ENCODE measurements at regions not wholly inside any gene's neighbourhood (a gene's known extent, or its start where the extent isn't known, plus 50 kb on each side); places are given as distances from the start of the nearest gene placed in this dataset.

DNA sequence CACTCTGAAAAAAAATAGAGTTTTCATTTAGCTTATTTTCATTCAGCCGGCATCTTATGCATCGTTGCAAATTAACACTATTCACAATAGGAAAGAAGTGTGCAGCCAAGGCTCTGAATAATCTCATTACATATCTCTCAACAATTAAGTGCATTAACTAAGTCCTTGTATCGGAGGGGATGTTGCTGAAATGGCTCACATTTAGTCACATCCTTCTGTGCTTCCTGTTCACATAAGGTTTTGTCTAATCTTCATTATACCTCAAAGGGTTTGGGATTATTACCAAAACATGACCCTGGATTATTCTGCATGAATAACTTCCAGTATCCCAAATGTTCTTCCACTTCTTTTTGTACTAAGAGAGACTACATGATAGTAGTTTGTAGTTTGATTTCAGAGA lies 278.0 kb upstream of the GRIA1 start:
- H3K27ac ChIP-seq (ENCODE audit: low read depth in 1 of 2, low read length in 2 of 2) = no peak overlapping the region
- 76 to 93% methylated on average over 3 of the region's 3 CpGs for WGBS, 2 donors

GRCh38 chr5:153222936-153223335 lies 267.5 kb upstream of the GRIA1 start:
- intact Hi-C loops (cut with DNase I) = no loop called here
- ATAC-seq (ENCODE audit: low FRiP score) = no peak
- H3K27ac ChIP-seq (ENCODE audit: low read depth in 1 of 2, low read length in 2 of 2) = no peak overlapping the region
- DNase-seq = no peak
- H3K9me3 ChIP-seq (ENCODE audit: control insufficient read depth, low read length) = no peaks in the 10 kb centered on the region
- H3K4me1 ChIP-seq (ENCODE audit: control insufficient read depth in 1 of 2, insufficient read depth in 2 of 2, low read length in 2 of 2) = no peaks in the 10 kb centered on the region
- H3K36me3 ChIP-seq (ENCODE audit: control insufficient read depth in 1 of 2, insufficient read depth in 2 of 2, low read length in 1 of 2) = no peaks in the 10 kb centered on the region
- no peak overlapping the region for H3K4me3 ChIP-seq (ENCODE audit: low read length in 2 of 2)
- no peaks in the 10 kb centered on the region for H3K27me3 ChIP-seq (ENCODE audit: control insufficient read depth in 1 of 2, insufficient read depth in 2 of 2, low read length in 1 of 2)

More for the DNA sequence above, 278.0 kb upstream of the GRIA1 start:
- intact Hi-C loops (cut with DNase I) = no loop called here
- Histone ChIP-seq H3K36me3 (ENCODE audit: control insufficient read depth in 1 of 2, insufficient read depth in 2 of 2, low read length in 1 of 2) (no peaks in the 10 kb centered on the region), H3K4me1 (ENCODE audit: control insufficient read depth in 1 of 2, insufficient read depth in 2 of 2, low read length in 2 of 2) (no peaks in the 10 kb centered on the region), H3K27me3 (ENCODE audit: control insufficient read depth in 1 of 2, insufficient read depth in 2 of 2, low read length in 1 of 2) (no peaks in the 10 kb centered on the region), H3K9me3 (ENCODE audit: control insufficient read depth, low read length) (no peaks in the 10 kb centered on the region), H3K4me3 (ENCODE audit: low read length in 2 of 2) (no peak overlapping the region)
- ATAC-seq (ENCODE audit: low FRiP score) (no peak), DNase-seq (no peak)

DNA sequence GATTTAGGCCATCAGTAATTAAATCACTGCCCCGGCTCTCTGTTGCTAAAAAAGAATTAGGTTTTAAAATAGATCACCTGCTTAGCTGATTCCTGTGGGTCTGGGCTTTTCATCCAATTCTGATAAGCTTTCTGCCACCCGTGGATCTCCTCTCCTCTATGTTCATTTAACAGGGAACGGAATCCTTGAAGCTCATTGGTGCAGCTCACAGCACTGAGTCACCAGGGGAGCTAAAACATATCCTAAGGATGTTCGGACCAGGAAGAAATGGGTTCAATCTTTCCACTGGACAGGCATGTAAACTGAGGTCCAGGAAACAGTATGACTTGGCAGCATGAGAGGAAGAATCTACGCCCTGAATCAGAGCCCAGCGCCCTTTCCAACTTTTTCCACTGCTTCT lies 267.1 kb upstream of the GRIA1 start:
- Histone ChIP-seq H3K4me3 (ENCODE audit: low read length in 2 of 2) (no peak overlapping the region), H3K36me3 (ENCODE audit: control insufficient read depth in 1 of 2, insufficient read depth in 2 of 2, low read length in 1 of 2) (no peaks in the 10 kb centered on the region), H3K27ac (ENCODE audit: low read depth in 1 of 2, low read length in 2 of 2) (no peak overlapping the region), H3K9me3 (ENCODE audit: control insufficient read depth, low read length) (no peaks in the 10 kb centered on the region), H3K27me3 (ENCODE audit: control insufficient read depth in 1 of 2, insufficient read depth in 2 of 2, low read length in 1 of 2) (no peaks in the 10 kb centered on the region), H3K4me1 (ENCODE audit: control insufficient read depth in 1 of 2, insufficient read depth in 2 of 2, low read length in 2 of 2) (no peaks in the 10 kb centered on the region)
- ATAC-seq (ENCODE audit: low FRiP score) (no peak), DNase-seq (no peak)
- intact Hi-C loops (cut with DNase I) = no loop called here
- 75 to 84% methylated on average over 6 of the region's 6 CpGs for WGBS, 2 donors

DNA sequence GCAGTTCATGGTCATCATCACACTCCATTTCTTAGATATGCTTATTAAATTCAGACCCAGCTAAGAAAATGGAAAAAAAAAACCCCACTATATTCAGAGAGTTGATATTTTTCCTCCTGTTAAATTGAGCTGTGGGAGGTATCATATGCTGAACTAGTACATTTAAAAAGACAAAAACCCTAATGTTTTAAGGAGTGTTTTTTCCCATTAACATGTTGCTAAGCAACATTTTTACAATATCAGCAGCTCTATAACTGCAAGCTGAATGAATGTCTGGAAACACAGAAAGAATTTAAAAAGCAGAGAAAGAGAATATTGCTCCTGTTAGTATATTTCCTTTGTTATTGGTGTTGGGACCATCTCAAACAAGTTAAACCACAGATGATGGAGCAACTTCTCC lies 265.8 kb upstream of the GRIA1 start:
- ATAC-seq (ENCODE audit: low FRiP score) (no peak), DNase-seq (no peak)
- H3K27me3 ChIP-seq (ENCODE audit: control insufficient read depth in 1 of 2, insufficient read depth in 2 of 2, low read length in 1 of 2) = no peaks in the 10 kb centered on the region
- H3K4me1 ChIP-seq (ENCODE audit: control insufficient read depth in 1 of 2, insufficient read depth in 2 of 2, low read length in 2 of 2) = no peaks in the 10 kb centered on the region
- no peak overlapping the region for H3K27ac ChIP-seq (ENCODE audit: low read depth in 1 of 2, low read length in 2 of 2)
- no peak overlapping the region for H3K4me3 ChIP-seq (ENCODE audit: low read length in 2 of 2)
- no peaks in the 10 kb centered on the region for H3K9me3 ChIP-seq (ENCODE audit: control insufficient read depth, low read length)
- H3K36me3 ChIP-seq (ENCODE audit: control insufficient read depth in 1 of 2, insufficient read depth in 2 of 2, low read length in 1 of 2) = no peaks in the 10 kb centered on the region
- intact Hi-C loops (cut with DNase I) = no loop called here

- WGBS, 2 donors = 70 to 72% methylated on average over 2 of the region's 2 CpGs
- Histone ChIP-seq H3K4me1 (ENCODE audit: control insufficient read depth in 1 of 2, insufficient read depth in 2 of 2, low read length in 2 of 2) (no peaks in the 10 kb centered on the region), H3K4me3 (ENCODE audit: low read length in 2 of 2) (no peak overlapping the region), H3K36me3 (ENCODE audit: control insufficient read depth in 1 of 2, insufficient read depth in 2 of 2, low read length in 1 of 2) (no peaks in the 10 kb centered on the region), H3K27ac (ENCODE audit: low read depth in 1 of 2, low read length in 2 of 2) (no peak overlapping the region), H3K9me3 (ENCODE audit: control insufficient read depth, low read length) (no peaks in the 10 kb centered on the region), H3K27me3 (ENCODE audit: control insufficient read depth in 1 of 2, insufficient read depth in 2 of 2, low read length in 1 of 2) (no peaks in the 10 kb centered on the region)
- intact Hi-C loops (cut with DNase I) = no loop called here
- ATAC-seq (ENCODE audit: low FRiP score) (no peak), DNase-seq (no peak)
Observed at GRCh38 chr5:153233933-153234332, 256.5 kb upstream of the GRIA1 start.

- Histone ChIP-seq H3K36me3 (ENCODE audit: control insufficient read depth in 1 of 2, insufficient read depth in 2 of 2, low read length in 1 of 2) (no peaks in the 10 kb centered on the region), H3K4me3 (ENCODE audit: low read length in 2 of 2) (no peak overlapping the region), H3K9me3 (ENCODE audit: control insufficient read depth, low read length) (no peaks in the 10 kb centered on the region), H3K4me1 (ENCODE audit: control insufficient read depth in 1 of 2, insufficient read depth in 2 of 2, low read length in 2 of 2) (no peaks in the 10 kb centered on the region), H3K27me3 (ENCODE audit: control insufficient read depth in 1 of 2, insufficient read depth in 2 of 2, low read length in 1 of 2) (no peaks in the 10 kb centered on the region), H3K27ac (ENCODE audit: low read depth in 1 of 2, low read length in 2 of 2) (no peak overlapping the region)
- no peak for ATAC-seq (ENCODE audit: low FRiP score)
- 65 to 75% methylated on average over 3 of the region's 3 CpGs for WGBS, 2 donors
- DNase-seq = no peak
- intact Hi-C loops (cut with DNase I) = no loop called here
Observed at GRCh38 chr5:153236319-153236718, 254.2 kb upstream of the GRIA1 start.

DNA sequence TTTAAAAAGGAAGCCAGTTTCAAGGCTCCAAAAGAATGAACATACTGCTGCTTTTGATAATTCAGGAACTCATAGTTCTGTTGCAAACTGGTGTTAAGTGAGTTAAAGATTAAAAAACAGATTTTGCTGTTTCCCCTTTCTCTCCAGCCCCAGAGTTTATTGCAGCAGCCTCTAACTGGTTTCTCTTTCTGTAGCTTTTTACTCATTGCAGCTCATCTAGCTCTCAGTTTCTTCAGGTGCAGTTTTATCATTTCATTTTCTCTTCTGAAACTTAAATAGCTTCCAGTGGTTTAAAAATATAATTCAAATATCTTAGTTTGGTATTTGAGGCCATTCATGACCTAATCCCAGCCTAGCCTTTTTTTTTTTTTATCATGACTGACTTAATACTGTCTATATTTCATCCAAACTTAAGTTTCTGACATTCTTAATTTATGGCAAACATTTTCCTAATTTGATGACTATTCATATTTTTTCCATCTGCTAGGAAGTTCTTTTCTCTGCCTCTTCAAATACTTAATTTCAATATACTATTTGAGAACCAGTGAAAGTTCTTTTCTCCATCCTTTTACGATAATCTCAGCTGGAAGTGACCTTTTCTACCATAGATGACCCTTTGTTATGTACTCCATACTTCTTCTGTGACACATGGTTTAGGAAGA lies 252.7 kb upstream of the GRIA1 start:
- Histone ChIP-seq H3K4me3 (ENCODE audit: low read length in 2 of 2) (no peak overlapping the region), H3K36me3 (ENCODE audit: control insufficient read depth in 1 of 2, insufficient read depth in 2 of 2, low read length in 1 of 2) (no peaks in the 10 kb centered on the region), H3K27me3 (ENCODE audit: control insufficient read depth in 1 of 2, insufficient read depth in 2 of 2, low read length in 1 of 2) (no peaks in the 10 kb centered on the region), H3K27ac (ENCODE audit: low read depth in 1 of 2, low read length in 2 of 2) (no peak overlapping the region), H3K9me3 (ENCODE audit: control insufficient read depth, low read length) (no peaks in the 10 kb centered on the region), H3K4me1 (ENCODE audit: control insufficient read depth in 1 of 2, insufficient read depth in 2 of 2, low read length in 2 of 2) (no peaks in the 10 kb centered on the region)
- DNase-seq = no peak
- 69 to 73% methylated on average over 1 of the region's 1 CpG for WGBS, 2 donors
- ATAC-seq (ENCODE audit: low FRiP score) = no peak
- intact Hi-C loops (cut with DNase I) = no loop called here

- intact Hi-C loops (cut with DNase I) = no loop called here
- Histone ChIP-seq H3K36me3 (ENCODE audit: control insufficient read depth in 1 of 2, insufficient read depth in 2 of 2, low read length in 1 of 2) (no peaks in the 10 kb centered on the region), H3K27ac (ENCODE audit: low read depth in 1 of 2, low read length in 2 of 2) (no peak overlapping the region), H3K27me3 (ENCODE audit: control insufficient read depth in 1 of 2, insufficient read depth in 2 of 2, low read length in 1 of 2) (no peaks in the 10 kb centered on the region), H3K4me1 (ENCODE audit: control insufficient read depth in 1 of 2, insufficient read depth in 2 of 2, low read length in 2 of 2) (no peaks in the 10 kb centered on the region), H3K4me3 (ENCODE audit: low read length in 2 of 2) (no peak overlapping the region), H3K9me3 (ENCODE audit: control insufficient read depth, low read length) (no peaks in the 10 kb centered on the region)
- DNase-seq (no peak), ATAC-seq (ENCODE audit: low FRiP score) (no peak)
Observed at GRCh38 chr5:153257381-153257780, 233.1 kb upstream of the GRIA1 start.

- no peak overlapping the region for H3K4me3 ChIP-seq (ENCODE audit: low read length in 2 of 2)
- H3K9me3 ChIP-seq (ENCODE audit: control insufficient read depth, low read length) = no peaks in the 10 kb centered on the region
- no peaks in the 10 kb centered on the region for H3K27me3 ChIP-seq (ENCODE audit: control insufficient read depth in 1 of 2, insufficient read depth in 2 of 2, low read length in 1 of 2)
- no peak for ATAC-seq (ENCODE audit: low FRiP score)
- no peak overlapping the region for H3K27ac ChIP-seq (ENCODE audit: low read depth in 1 of 2, low read length in 2 of 2)
- H3K36me3 ChIP-seq (ENCODE audit: control insufficient read depth in 1 of 2, insufficient read depth in 2 of 2, low read length in 1 of 2) = no peaks in the 10 kb centered on the region
- WGBS, 2 donors = 83 to 84% methylated on average over 3 of the region's 3 CpGs
- H3K4me1 ChIP-seq (ENCODE audit: control insufficient read depth in 1 of 2, insufficient read depth in 2 of 2, low read length in 2 of 2) = no peaks in the 10 kb centered on the region
- no peak for DNase-seq
- intact Hi-C loops (cut with DNase I) = no loop called here
Observed at GRCh38 chr5:153258469-153258868, 232.0 kb upstream of the GRIA1 start.
